ENCODE measurements at regions not wholly inside any gene's neighbourhood (a gene's known extent, or its start where the extent isn't known, plus 50 kb on each side); places are given as distances from the start of the nearest gene placed in this dataset.

- DNase-seq (ENCODE audit: low spot score): no peak
Observed at GRCh38 chr6:66930559-66931290, 1223.7 kb upstream of the EYS start.

- DNase-seq (ENCODE audit: low spot score): peak; percentile 22
Observed at GRCh38 chr6:66926060-66926459, 1219.0 kb upstream of the EYS start.

GRCh38 chr6:66913657-66914056 is 1206.6 kb upstream of the EYS start:
- no peak for DNase-seq (ENCODE audit: low spot score)

GRCh38 chr6:66902457-66902856 is 1195.4 kb upstream of the EYS start:
- no peak for DNase-seq (ENCODE audit: low spot score)

- DNase-seq (ENCODE audit: low spot score): no peak
Observed at GRCh38 chr6:66900133-66901083, 1193.4 kb upstream of the EYS start.

GRCh38 chr6:66897576-66897975 is 1190.5 kb upstream of the EYS start:
- DNase-seq (ENCODE audit: low spot score): no peak

GRCh38 chr6:66896415-66896814 is 1189.4 kb upstream of the EYS start:
- DNase-seq (ENCODE audit: low spot score): no peak

- no peak for DNase-seq (ENCODE audit: low spot score)
Observed at GRCh38 chr6:66883453-66883852, 1176.4 kb upstream of the EYS start.

GRCh38 chr6:66866801-66867200 is 1159.8 kb upstream of the EYS start:
- DNase-seq (ENCODE audit: low spot score): no peak

GRCh38 chr6:66865771-66866170 is 1158.7 kb upstream of the EYS start:
- no peak for DNase-seq (ENCODE audit: low spot score)

GRCh38 chr6:66861007-66861541 is 1154.0 kb upstream of the EYS start:
- DNase-seq (ENCODE audit: low spot score): no peak

GRCh38 chr6:66860328-66860727 is 1153.3 kb upstream of the EYS start:
- no peak for DNase-seq (ENCODE audit: low spot score)

GRCh38 chr6:66858196-66858595 is 1151.2 kb upstream of the EYS start:
- DNase-seq (ENCODE audit: low spot score): no peak

GRCh38 chr6:66854014-66854413 is 1147.0 kb upstream of the EYS start:
- no peak for DNase-seq (ENCODE audit: low spot score)

GRCh38 chr6:66851930-66852329 is 1144.9 kb upstream of the EYS start:
- no peak for DNase-seq (ENCODE audit: low spot score)

GRCh38 chr6:66849843-66850242 is 1142.8 kb upstream of the EYS start:
- no peak for DNase-seq (ENCODE audit: low spot score)

GRCh38 chr6:66848244-66848953 is 1141.4 kb upstream of the EYS start:
- DNase-seq (ENCODE audit: low spot score): no peak

- no peak for DNase-seq (ENCODE audit: low spot score)
Observed at GRCh38 chr6:66838764-66839163, 1131.7 kb upstream of the EYS start.

- DNase-seq (ENCODE audit: low spot score): no peak
Observed at GRCh38 chr6:66825539-66825938, 1118.5 kb upstream of the EYS start.

GRCh38 chr6:66814156-66814555 is 1107.1 kb upstream of the EYS start:
- DNase-seq (ENCODE audit: low spot score): no peak

- no peak for DNase-seq (ENCODE audit: low spot score)
Observed at GRCh38 chr6:66808771-66809170, 1101.7 kb upstream of the EYS start.

GRCh38 chr6:66796987-66797386 is 1090.0 kb upstream of the EYS start:
- DNase-seq (ENCODE audit: low spot score): no peak

Data from HuH-7 (cell line).